ENCODE measurements at regions not wholly inside any gene's neighbourhood (a gene's known extent, or its start where the extent isn't known, plus 50 kb on each side); places are given as distances from the start of the nearest gene placed in this dataset.
"Not testable (repeated sequence)": the region's sequence is repeated elsewhere in the genome, so short reads cannot be mapped to it uniquely, and the experiment has no call there.

DNA sequence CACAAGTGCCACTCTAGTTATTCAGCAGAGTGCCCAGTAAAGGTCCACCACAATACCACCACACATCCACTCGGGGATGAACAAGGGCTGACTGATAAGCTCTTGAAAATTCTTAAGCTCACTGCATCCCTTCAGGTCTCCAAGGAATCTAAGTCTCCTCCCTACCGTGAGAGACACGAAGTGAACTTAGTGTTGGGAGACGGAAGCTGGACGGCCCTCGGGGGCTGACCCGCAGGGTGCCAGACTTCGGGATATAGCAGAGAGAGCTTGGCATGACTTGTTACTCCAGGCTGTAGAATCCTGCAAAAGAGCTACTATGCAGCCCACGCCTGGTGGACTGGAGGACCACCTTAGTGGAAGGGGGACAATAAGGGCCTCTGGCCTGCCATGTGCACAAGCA lies 75.1 kb downstream of the LYZL1 start:
- not testable (repeated sequence) for H3K4me3 Mint-ChIP-seq (ENCODE audit: unreplicated experiment); H3K9me3 Mint-ChIP-seq (ENCODE audit: unreplicated experiment); H3K27me3 Mint-ChIP-seq (ENCODE audit: unreplicated experiment); H3K36me3 Mint-ChIP-seq (ENCODE audit: unreplicated experiment); DNase-seq; H3K4me1 Mint-ChIP-seq (ENCODE audit: low read depth, unreplicated experiment); H3K27ac Mint-ChIP-seq (ENCODE audit: unreplicated experiment)

DNA sequence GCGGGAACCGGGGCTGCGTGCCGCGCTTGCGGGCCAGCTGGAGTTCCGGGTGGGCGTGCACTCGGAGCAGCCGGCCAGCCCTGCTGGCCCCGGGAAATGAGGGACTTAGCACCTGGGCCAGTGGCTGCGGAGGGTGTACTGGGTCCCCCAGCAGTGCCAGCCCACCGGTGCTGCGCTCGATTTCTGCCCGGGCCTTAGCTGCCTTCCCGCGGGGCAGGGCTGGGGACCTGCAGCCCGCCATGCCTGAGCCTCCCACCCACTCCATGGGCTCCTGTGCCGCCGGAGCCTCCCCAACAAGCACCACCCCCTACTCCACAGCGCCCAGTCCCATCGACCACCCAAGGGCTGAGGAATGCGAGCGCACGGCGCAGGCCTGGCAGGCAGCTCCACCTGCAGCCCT lies 77.3 kb downstream of the LYZL1 start:
- H3K27me3 Mint-ChIP-seq (ENCODE audit: unreplicated experiment); DNase-seq; H3K27ac Mint-ChIP-seq (ENCODE audit: unreplicated experiment); H3K9me3 Mint-ChIP-seq (ENCODE audit: unreplicated experiment); H3K4me1 Mint-ChIP-seq (ENCODE audit: low read depth, unreplicated experiment); H3K36me3 Mint-ChIP-seq (ENCODE audit: unreplicated experiment); H3K4me3 Mint-ChIP-seq (ENCODE audit: unreplicated experiment): not testable (repeated sequence)

DNA sequence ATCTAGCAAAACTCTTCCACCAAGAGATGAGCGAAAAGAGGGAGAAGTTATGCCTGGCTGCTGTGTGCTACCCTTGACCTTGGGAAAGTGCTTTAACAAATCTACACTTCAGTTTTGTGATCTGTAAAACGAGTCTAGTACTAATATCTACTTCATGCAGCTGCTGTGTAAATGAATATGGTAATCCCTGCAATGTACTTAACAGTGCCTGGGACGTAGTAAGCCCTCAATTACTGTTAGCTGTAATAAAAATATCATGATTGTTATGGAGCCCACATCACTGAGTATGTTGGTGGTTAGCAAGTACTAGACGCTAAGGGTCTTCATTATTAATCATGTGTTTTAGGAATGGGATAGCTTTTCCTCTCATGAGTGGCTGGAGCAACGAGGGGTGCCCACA lies 80.5 kb downstream of the LYZL1 start:
- no peak for DNase-seq
- H3K36me3 Mint-ChIP-seq (ENCODE audit: unreplicated experiment) = peaks cover 4% of the 10 kb centered on the region
- H3K4me3 Mint-ChIP-seq (ENCODE audit: unreplicated experiment) = no peak overlapping the region
- peaks cover 3% of the 10 kb centered on the region for H3K9me3 Mint-ChIP-seq (ENCODE audit: unreplicated experiment)
- H3K4me1 Mint-ChIP-seq (ENCODE audit: low read depth, unreplicated experiment) = no peaks in the 10 kb centered on the region
- TF ChIP-seq, protein P1, sequence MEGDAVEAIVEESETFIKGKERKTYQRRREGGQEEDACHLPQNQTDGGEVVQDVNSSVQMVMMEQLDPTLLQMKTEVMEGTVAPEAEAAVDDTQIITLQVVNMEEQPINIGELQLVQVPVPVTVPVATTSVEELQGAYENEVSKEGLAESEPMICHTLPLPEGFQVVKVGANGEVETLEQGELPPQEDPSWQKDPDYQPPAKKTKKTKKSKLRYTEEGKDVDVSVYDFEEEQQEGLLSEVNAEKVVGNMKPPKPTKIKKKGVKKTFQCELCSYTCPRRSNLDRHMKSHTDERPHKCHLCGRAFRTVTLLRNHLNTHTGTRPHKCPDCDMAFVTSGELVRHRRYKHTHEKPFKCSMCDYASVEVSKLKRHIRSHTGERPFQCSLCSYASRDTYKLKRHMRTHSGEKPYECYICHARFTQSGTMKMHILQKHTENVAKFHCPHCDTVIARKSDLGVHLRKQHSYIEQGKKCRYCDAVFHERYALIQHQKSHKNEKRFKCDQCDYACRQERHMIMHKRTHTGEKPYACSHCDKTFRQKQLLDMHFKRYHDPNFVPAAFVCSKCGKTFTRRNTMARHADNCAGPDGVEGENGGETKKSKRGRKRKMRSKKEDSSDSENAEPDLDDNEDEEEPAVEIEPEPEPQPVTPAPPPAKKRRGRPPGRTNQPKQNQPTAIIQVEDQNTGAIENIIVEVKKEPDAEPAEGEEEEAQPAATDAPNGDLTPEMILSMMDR (IDR thresholded peaks at IDR 0.05; ENCODE audit: partially characterized antibody, unreplicated experiment) = no peak
- no peak overlapping the region for H3K27ac Mint-ChIP-seq (ENCODE audit: unreplicated experiment)
- no peaks in the 10 kb centered on the region for H3K27me3 Mint-ChIP-seq (ENCODE audit: unreplicated experiment)

DNA sequence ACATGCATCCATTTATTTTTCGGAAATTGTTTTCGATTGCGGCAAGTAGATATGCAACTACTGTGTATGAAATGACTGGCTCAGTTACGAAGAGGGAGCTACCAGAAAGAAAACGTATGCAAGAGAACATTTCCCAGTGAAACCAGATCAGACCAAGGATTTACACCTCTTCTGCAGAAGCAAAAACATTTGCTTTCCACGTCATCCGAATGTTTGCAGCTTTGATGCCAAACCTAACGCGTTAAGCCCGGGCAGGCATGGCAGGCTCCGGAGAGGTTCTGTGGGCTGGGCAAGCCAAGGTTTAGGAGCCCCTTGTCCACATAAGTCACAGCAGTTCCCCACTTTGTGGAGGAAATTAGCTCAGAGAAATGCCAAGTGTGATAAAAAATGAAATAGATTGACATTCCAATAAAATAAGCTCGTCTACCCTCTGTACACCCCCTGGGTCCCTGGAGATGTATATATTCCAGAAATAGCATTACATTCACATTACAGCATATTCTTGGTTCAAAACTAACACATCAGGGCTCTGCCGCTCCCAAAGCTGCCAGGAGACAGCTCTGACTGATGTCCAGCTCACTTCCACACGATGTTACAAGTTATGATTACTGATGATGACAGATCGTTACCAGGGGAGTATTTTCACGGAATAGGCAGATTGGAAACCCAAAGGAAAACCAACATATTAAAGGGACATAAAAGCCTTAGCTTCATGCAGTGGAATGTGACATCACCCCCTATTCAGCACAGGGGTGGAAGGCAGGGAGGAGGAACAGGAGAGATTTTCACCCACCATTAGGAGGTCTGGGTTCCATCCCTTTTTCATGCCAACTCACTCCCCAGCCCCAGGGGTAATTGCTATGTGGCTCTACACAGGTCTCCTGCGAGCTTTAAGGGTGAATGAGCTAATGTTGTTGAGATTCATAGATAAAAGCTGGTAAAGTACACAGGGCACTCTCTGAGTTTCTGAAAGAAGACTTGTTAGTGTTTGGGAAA lies 81.5 kb downstream of the LYZL1 start:
- TF ChIP-seq, protein P1 (IDR thresholded peaks at IDR 0.05; ENCODE audit: partially characterized antibody, unreplicated experiment) = no peak
- Mint-ChIP-seq H3K4me1 (ENCODE audit: low read depth, unreplicated experiment) (no peaks in the 10 kb centered on the region), H3K27ac (ENCODE audit: unreplicated experiment) (no peak overlapping the region), H3K4me3 (ENCODE audit: unreplicated experiment) (no peak overlapping the region), H3K27me3 (ENCODE audit: unreplicated experiment) (no peaks in the 10 kb centered on the region), H3K9me3 (ENCODE audit: unreplicated experiment) (peaks cover 3% of the 10 kb centered on the region), H3K36me3 (ENCODE audit: unreplicated experiment) (peaks cover 4% of the 10 kb centered on the region)
- no peak for DNase-seq

DNA sequence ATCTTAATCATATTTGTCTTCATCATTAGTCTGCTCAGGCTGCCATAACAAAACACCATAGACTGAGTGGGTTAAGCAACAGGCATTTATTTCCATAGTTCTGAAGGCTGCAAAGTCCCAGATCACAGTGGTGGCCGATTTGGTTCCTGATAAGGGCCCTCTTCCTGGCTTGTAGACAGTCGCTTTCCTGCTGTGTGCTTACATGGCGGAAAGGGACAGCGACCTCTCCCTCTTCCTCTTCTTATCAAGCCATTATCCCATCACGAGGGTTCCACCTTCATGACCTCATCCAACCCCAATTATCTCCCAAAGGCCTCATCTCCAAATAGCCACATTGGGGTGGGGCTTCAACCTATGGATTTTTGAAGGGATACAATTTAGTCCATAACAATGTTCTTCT lies 84.0 kb downstream of the LYZL1 start:
- Mint-ChIP-seq H3K27ac (ENCODE audit: unreplicated experiment) (no peak overlapping the region), H3K4me3 (ENCODE audit: unreplicated experiment) (no peak overlapping the region), H3K9me3 (ENCODE audit: unreplicated experiment) (no peaks in the 10 kb centered on the region), H3K27me3 (ENCODE audit: unreplicated experiment) (no peaks in the 10 kb centered on the region), H3K4me1 (ENCODE audit: low read depth, unreplicated experiment) (no peaks in the 10 kb centered on the region), H3K36me3 (ENCODE audit: unreplicated experiment) (no peaks in the 10 kb centered on the region)
- TF ChIP-seq, protein P1 (IDR thresholded peaks at IDR 0.05; ENCODE audit: partially characterized antibody, unreplicated experiment) = no peak
- DNase-seq = no peak

DNA sequence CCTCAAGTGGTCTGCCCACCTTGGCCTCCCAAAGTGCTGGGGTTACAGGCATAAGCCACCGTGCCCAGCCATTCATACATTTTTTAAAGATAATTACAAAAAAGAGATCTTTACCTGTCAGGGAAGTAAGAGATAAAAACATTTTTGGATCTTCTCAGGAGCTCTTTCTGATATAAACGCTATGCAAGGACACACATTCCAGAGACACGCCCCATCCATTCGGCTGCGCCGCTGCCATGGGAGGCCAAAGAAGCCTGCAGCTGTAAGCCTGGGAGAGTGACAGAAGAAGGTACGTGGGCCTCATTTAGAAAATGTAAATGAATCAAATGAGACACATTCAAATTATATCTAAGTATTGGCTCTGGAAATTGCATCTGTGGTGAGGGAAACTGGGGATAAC lies 85.3 kb downstream of the LYZL1 start:
- Mint-ChIP-seq H3K27ac (ENCODE audit: unreplicated experiment) (no peak overlapping the region), H3K36me3 (ENCODE audit: unreplicated experiment) (no peaks in the 10 kb centered on the region)
- TF ChIP-seq, protein P1 (IDR thresholded peaks at IDR 0.05; ENCODE audit: partially characterized antibody, unreplicated experiment) = no peak

More for the DNA sequence above, 85.3 kb downstream of the LYZL1 start:
- no peaks in the 10 kb centered on the region for H3K27me3 Mint-ChIP-seq (ENCODE audit: unreplicated experiment)
- H3K4me3 Mint-ChIP-seq (ENCODE audit: unreplicated experiment) = no peak overlapping the region
- DNase-seq = no peak
- H3K4me1 Mint-ChIP-seq (ENCODE audit: low read depth, unreplicated experiment) = no peaks in the 10 kb centered on the region
- no peaks in the 10 kb centered on the region for H3K9me3 Mint-ChIP-seq (ENCODE audit: unreplicated experiment)
